Erythroblast (primary cell): ENCODE measurements at regions not wholly inside any gene's neighbourhood (a gene's known extent, or its start where the extent isn't known, plus 50 kb on each side); places are given as distances from the start of the nearest gene placed in this dataset.

Experiments used
- GATA1 ChIP-seq: IDR thresholded peaks from 2 replicates; pipeline ENCODE4 v1.6.1; 2011; ENCODE audit warnings: low read depth, mild to moderate bottlenecking, control low read depth, low read length, moderate library complexity
- POLR2A ChIP-seq: IDR thresholded peaks from 2 replicates; pipeline ENCODE4 v1.6.1; 2011; ENCODE audit warnings: mild to moderate bottlenecking, low read length

DNA sequence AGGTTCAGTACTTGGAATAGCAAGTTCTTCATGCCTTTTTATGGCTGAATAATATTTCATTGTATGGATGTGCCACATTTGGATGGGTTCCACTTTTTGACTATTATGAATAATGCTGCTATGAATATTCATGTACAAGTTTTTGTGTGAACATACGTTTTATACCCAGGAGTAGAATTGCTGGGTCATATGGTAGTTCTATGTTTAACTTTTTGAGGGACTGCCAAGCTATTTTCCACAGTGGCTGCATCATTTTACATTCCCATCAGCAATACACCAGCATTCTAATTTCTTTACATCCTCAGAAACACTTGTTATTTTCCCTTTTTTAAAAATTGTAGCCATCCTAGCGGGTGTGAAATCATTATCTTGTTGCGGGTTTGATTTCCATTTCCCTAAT is 76.0 kb upstream of the PRR20G start:
- TF ChIP-seq POLR2A (no peak), GATA1 (no peak)
